Endothelial cell of umbilical vein (primary cell): ENCODE measurements at regions not wholly inside any gene's neighbourhood (a gene's known extent, or its start where the extent isn't known, plus 50 kb on each side); places are given as distances from the start of the nearest gene placed in this dataset.

Experiments used
- BruUV-seq: library from RNA; stranded (reverse); fragments of 400-500 nt; replicated peaks from 2 replicates; lab custom pipeline; 2021; lab: Mats Ljungman, UMichigan
- CTCF ChIA-PET: fragments of 300-600, 350-600 bp; sonication (Branson Sonifier 250); formaldehyde crosslinking; loops from one replicate; lab custom pipeline; 2021; ENCODE audit warnings: antibody characterized with exemption, inconsistent platforms; lab: Charles Lee
- POLR2A ChIA-PET: fragments of 300-600, 350-600 bp; sonication (Branson Sonifier 250); formaldehyde crosslinking; loops from one replicate; lab custom pipeline; 2021; ENCODE audit warnings: antibody characterized with exemption, inconsistent platforms; lab: Charles Lee
- DNase-seq: peaks from one replicate; pipeline ENCODE4 v3.0.0-alpha.2; 2011; ENCODE audit warnings: low read depth, low spot score
- FAIRE-seq: peaks from 2 replicates; lab custom pipeline; 2011; peaks lifted over from hg19 to GRCh38; lab: Jason Lieb, UNC
- H2AFZ ChIP-seq: 2 replicates; pipeline ENCODE4 v1.6.0; 2012; ENCODE audit warnings: low read depth, low read length, control low read depth, inconsistent platforms
- H3K27ac ChIP-seq: 2 replicates; pipeline ENCODE4 v1.5.1; 2011; ENCODE audit warnings: low read depth, mild to moderate bottlenecking, control low read depth, low read length, moderate library complexity; ENCODE audit not compliant: insufficient read depth
- H3K27me3 ChIP-seq, 2 experiments: 2 replicates each; pipeline versions ENCODE4 v1.6.0 to v1.6.1; 2011; ENCODE audit warnings: low read length in 2 of 2, mixed read lengths in 1 of 2; ENCODE audit not compliant: control insufficient read depth in 2 of 2, insufficient read depth in 2 of 2
- H3K36me3 ChIP-seq, 2 experiments: 2 replicates in 1 of 2; 3 replicates in 1 of 2; pipeline ENCODE4 v1.5.1; 2011; ENCODE audit warnings: low read length in 2 of 2, mild to moderate bottlenecking in 1 of 2, moderate library complexity in 1 of 2; ENCODE audit not compliant: control insufficient read depth in 2 of 2, insufficient read depth in 2 of 2; ENCODE audit errors: extremely low read depth in 1 of 2
- H3K4me1 ChIP-seq: 3 replicates; pipeline ENCODE4 v1.5.1; 2011; ENCODE audit warnings: mild to moderate bottlenecking, low read length; ENCODE audit not compliant: control insufficient read depth, insufficient read depth; ENCODE audit errors: extremely low read depth
- H3K4me2 ChIP-seq: 2 replicates; pipeline ENCODE4 v1.6.1; 2011; ENCODE audit warnings: low read length, control low read depth, mixed read lengths; ENCODE audit not compliant: insufficient read depth
- H3K4me3 ChIP-seq, 3 experiments: fragments of 200-600 bp in 1 of 3; sonication (generic), shearing (Covaris generic) in 1 of 3; replicated peaks in 1 of 3; 2 replicates each; pipeline ENCODE4 v1.5.1; 2011 to 2016; ENCODE audit warnings: control low read depth in 3 of 3, low read length in 3 of 3, mild to moderate bottlenecking in 2 of 3, inconsistent platforms in 1 of 3, low read depth in 1 of 3, moderate library complexity in 1 of 3; ENCODE audit not compliant: insufficient read depth in 1 of 3
- H3K79me2 ChIP-seq: 2 replicates; pipeline ENCODE4 v1.6.0; 2012; ENCODE audit warnings: low read length, inconsistent platforms; ENCODE audit not compliant: control insufficient read depth, insufficient read depth
- H3K9ac ChIP-seq: replicated peaks from 2 replicates; pipeline ENCODE3; 2011; ENCODE audit warnings: low read length, control low read depth; ENCODE audit not compliant: insufficient read depth; ENCODE audit errors: extremely low read depth
- H3K9me1 ChIP-seq: replicated peaks from 3 replicates; pipeline ENCODE4 v1.6.0; 2011; ENCODE audit warnings: mild to moderate bottlenecking, low read length; ENCODE audit not compliant: control insufficient read depth, insufficient read depth; ENCODE audit errors: extremely low read depth
- H3K9me3 ChIP-seq: replicated peaks from 2 replicates; pipeline ENCODE4 v1.5.1; 2012; ENCODE audit warnings: low read length, inconsistent platforms; ENCODE audit not compliant: control insufficient read depth, insufficient read depth
- H4K20me1 ChIP-seq: replicated peaks from 2 replicates; pipeline ENCODE3; 2011; ENCODE audit warnings: mild to moderate bottlenecking, low read length; ENCODE audit not compliant: control insufficient read depth, insufficient read depth; ENCODE audit errors: extremely low read depth
- CTCF ChIP-seq, 2 donors: IDR thresholded peaks; 1 replicate in 1 of 2; 2 replicates in 1 of 2; pipeline ENCODE4 v1.5.1; 2011; ENCODE audit warnings: low read length in 2 of 2, mild to moderate bottlenecking in 2 of 2, moderate library complexity in 2 of 2, control low read depth in 1 of 2, inconsistent platforms in 1 of 2, low read depth in 1 of 2; ENCODE audit not compliant: insufficient read depth in 1 of 2; ENCODE audit errors: extremely low read depth in 1 of 2
- EZH2 ChIP-seq: IDR thresholded peaks from 2 replicates; pipeline ENCODE4 v1.6.1; 2012; ENCODE audit warnings: borderline replicate concordance, low read depth, mild to moderate bottlenecking, moderate library complexity, low read length, inconsistent platforms; ENCODE audit not compliant: severe bottlenecking
- FOS ChIP-seq: IDR thresholded peaks from 2 replicates; pipeline ENCODE4 v1.6.1; 2011; ENCODE audit warnings: mild to moderate bottlenecking, low read length, moderate library complexity, borderline replicate concordance; ENCODE audit not compliant: insufficient read depth
- GATA2 ChIP-seq: IDR thresholded peaks from 2 replicates; pipeline ENCODE4 v1.7.0; 2011; ENCODE audit warnings: low read depth, mild to moderate bottlenecking, moderate library complexity, mixed read lengths, low read length; ENCODE audit not compliant: insufficient read length, insufficient read depth
- JUN ChIP-seq: IDR thresholded peaks from 2 replicates; pipeline ENCODE4 v1.6.1; 2011; ENCODE audit warnings: borderline replicate concordance, low read depth; ENCODE audit not compliant: insufficient read length, insufficient read depth
- MYC ChIP-seq: IDR thresholded peaks from one replicate; pipeline ENCODE4 v1.6.1; 2011; ENCODE audit warnings: mild to moderate bottlenecking, low read depth, low read length
- POLR2A ChIP-seq: IDR thresholded peaks from 2 replicates; pipeline ENCODE4 v1.6.1; 2012; ENCODE audit warnings: low read depth, mild to moderate bottlenecking, control low read depth, low read length
- POLR2AphosphoS5 ChIP-seq: IDR thresholded peaks from 2 replicates; pipeline ENCODE4 v1.6.1; 2012; ENCODE audit warnings: low read depth, mild to moderate bottlenecking, control low read depth, low read length, moderate library complexity; ENCODE audit not compliant: insufficient read depth
- dilution Hi-C: fragments of 300-500 bp; cut with MboI; formaldehyde crosslinking; loops from one replicate; pipeline ENCODE4 v1.15.0; 2019; ENCODE audit warnings: low sequenced_read_pairs; ENCODE audit not compliant: extremely low pct_ligation_motif_present
- intact Hi-C: fragments of 100-400 bp; cut with micrococcal nuclease; formaldehyde crosslinking; loops from one replicate; pipeline ENCODE4 v1.10.0; 2022
- TF ChIP-seq, protein P1 (sequence below): IDR thresholded peaks from 2 replicates; pipeline ENCODE4 v1.6.1; 2011; ENCODE audit not compliant: insufficient read depth, insufficient read length

DNA sequence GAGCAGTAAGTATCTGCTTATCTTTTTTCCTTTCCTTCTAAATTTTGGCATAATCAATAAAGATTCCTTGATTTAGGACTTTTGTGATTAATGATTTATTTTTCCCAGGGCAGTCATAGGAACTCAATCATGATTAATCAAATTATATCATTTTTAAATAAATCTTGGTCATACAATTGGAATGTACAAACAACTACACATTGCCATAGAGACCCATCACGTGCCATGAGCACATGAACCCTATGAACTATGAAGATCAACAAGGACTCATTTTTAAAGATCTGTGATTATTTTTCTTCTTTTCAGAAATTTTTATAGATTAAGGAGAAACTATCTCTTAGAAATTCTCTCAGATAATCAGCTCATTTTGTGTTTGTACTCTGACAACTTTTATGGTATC is 622.4 kb downstream of the BCKDHB start:
- DNase-seq (no peak), FAIRE-seq (no peak)
- dilution Hi-C loops (no loop called here), intact Hi-C loops (no loop called here)
- no peaks in the 10 kb centered on the region for H3K4me1 ChIP-seq
- POLR2A ChIA-PET = no interaction called here
- no TSS peak for BruUV-seq
- H3K36me3 ChIP-seq = no peaks in the 10 kb centered on the region
- no peaks in the 10 kb centered on the region for H3K27me3 ChIP-seq
- CTCF ChIA-PET = no interaction called here
- H3K4me3 ChIP-seq = no peak overlapping the region
- H4K20me1 ChIP-seq = no peaks in the 10 kb centered on the region
- no peak overlapping the region for H3K27ac ChIP-seq
- H3K4me2 ChIP-seq = no peak overlapping the region
- no peak overlapping the region for H2AFZ ChIP-seq
- H3K9me1 ChIP-seq = no peaks in the 10 kb centered on the region
- H3K79me2 ChIP-seq = no peaks in the 10 kb centered on the region
- TF ChIP-seq CTCF (IDR thresholded peaks at IDR 0.05; ENCODE audit: extremely low read depth in 1 of 2, insufficient read depth in 1 of 2, low read depth in 1 of 2, low read length in 2 of 2) = no peak
- no peak for TF ChIP-seq POLR2AphosphoS5
- no peaks in the 10 kb centered on the region for H3K9me3 ChIP-seq
- no peak overlapping the region for H3K9ac ChIP-seq

DNA sequence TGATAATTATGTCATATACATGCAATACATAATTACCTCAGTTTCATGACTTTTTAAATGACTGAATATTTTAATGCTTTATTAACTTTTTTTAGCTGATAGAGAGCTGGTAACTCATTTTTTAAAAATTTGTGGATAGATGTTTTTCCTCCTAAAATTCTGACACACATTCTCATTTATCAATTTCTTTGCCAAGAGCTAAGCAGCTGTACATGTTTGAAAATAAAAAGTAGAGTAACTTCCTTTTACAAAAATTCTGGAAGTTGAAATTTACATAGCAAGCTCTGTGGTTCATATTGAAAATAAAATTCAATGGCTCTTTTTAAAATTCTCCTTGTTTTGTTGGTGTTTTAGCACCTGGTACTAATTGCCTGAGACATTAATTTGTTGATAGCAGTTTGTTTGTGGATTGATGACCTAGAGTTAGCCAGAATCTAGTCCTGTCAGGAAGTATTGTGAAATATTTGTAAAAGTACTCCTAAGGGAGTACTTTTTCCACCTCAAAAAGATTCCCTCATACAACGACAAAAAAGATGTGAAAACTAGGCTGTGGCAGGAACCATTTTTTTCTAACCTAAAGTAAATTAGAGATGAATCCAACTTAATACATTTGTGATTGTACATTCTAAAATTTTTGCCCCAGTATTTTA is 621.8 kb downstream of the BCKDHB start:
- no peak overlapping the region for H3K4me3 ChIP-seq
- no peak for FAIRE-seq
- dilution Hi-C loops (no loop called here), intact Hi-C loops (no loop called here)
- H3K27ac ChIP-seq = no peak overlapping the region
- no peak overlapping the region for H3K9ac ChIP-seq
- no peaks in the 10 kb centered on the region for H3K36me3 ChIP-seq
- BruUV-seq = no TSS peak
- no peak for TF ChIP-seq CTCF (IDR thresholded peaks at IDR 0.05; ENCODE audit: extremely low read depth in 1 of 2, insufficient read depth in 1 of 2, low read depth in 1 of 2, low read length in 2 of 2)
- no peak for TF ChIP-seq POLR2A
- TF ChIP-seq GATA2 = no peak
- no peak for TF ChIP-seq POLR2AphosphoS5
- TF ChIP-seq JUN = no peak
- no peak for TF ChIP-seq EZH2
- TF ChIP-seq MYC = no peak
- TF ChIP-seq FOS = no peak
- TF ChIP-seq, protein P1, sequence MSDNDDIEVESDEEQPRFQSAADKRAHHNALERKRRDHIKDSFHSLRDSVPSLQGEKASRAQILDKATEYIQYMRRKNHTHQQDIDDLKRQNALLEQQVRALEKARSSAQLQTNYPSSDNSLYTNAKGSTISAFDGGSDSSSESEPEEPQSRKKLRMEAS = no peak
- no peaks in the 10 kb centered on the region for H3K79me2 ChIP-seq
- no peaks in the 10 kb centered on the region for H3K4me1 ChIP-seq
- ChIA-PET POLR2A (no interaction called here), CTCF (no interaction called here)
- no peaks in the 10 kb centered on the region for H4K20me1 ChIP-seq
- no peak overlapping the region for H3K4me2 ChIP-seq
- H3K9me3 ChIP-seq = no peaks in the 10 kb centered on the region
- no peaks in the 10 kb centered on the region for H3K27me3 ChIP-seq
- H2AFZ ChIP-seq = no peak overlapping the region
- no peaks in the 10 kb centered on the region for H3K9me1 ChIP-seq
- no peak for DNase-seq
